ENCODE measurements at regions not wholly inside any gene's neighbourhood (a gene's known extent, or its start where the extent isn't known, plus 50 kb on each side); places are given as distances from the start of the nearest gene placed in this dataset.

GRCh38 chr21:27566521-27566920 is 599.6 kb upstream of the ADAMTS5 start:
- TF ChIP-seq, protein P1, sequence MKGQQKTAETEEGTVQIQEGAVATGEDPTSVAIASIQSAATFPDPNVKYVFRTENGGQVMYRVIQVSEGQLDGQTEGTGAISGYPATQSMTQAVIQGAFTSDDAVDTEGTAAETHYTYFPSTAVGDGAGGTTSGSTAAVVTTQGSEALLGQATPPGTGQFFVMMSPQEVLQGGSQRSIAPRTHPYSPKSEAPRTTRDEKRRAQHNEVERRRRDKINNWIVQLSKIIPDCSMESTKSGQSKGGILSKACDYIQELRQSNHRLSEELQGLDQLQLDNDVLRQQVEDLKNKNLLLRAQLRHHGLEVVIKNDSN (IDR thresholded peaks at IDR 0.05), result no peak
- TF ChIP-seq YY1 (IDR thresholded peaks at IDR 0.05; ENCODE audit: low read depth), result no peak
- TF ChIP-seq CEBPB (IDR thresholded peaks at IDR 0.05), result no peak
- TF ChIP-seq CREB1 (IDR thresholded peaks at IDR 0.05; ENCODE audit: low read depth), result no peak

All from Ishikawa (cell line).